Gastrocnemius medialis (tissue), 4 donors: ENCODE measurements at regions not wholly inside any gene's neighbourhood (a gene's known extent, or its start where the extent isn't known, plus 50 kb on each side); places are given as distances from the start of the nearest gene placed in this dataset.

ENCODE experiments used
- POLR2A ChIP-seq, 2 donors: fragments of 450-650 bp; IDR thresholded peaks; one replicate each; pipeline ENCODE4 v1.6.1; 2017; ENCODE audit warnings: antibody characterized with exemption in 2 of 2, mild to moderate bottlenecking in 2 of 2, moderate library complexity in 2 of 2
- TF ChIP-seq, protein P1 (sequence below), 5 experiments: fragments of 450-650 bp in 3 of 5; fragments of 200-600 bp in 2 of 5; sonication (generic) in 2 of 5; IDR thresholded peaks in 4 of 5; conservative IDR thresholded peaks in 1 of 5; 1 replicate in 4 of 5; 2 replicates in 1 of 5; pipeline ENCODE4 v1.5.1; 2016 to 2019; ENCODE audit warnings: antibody characterized with exemption in 5 of 5, mild to moderate bottlenecking in 3 of 5, moderate library complexity in 3 of 5

GRCh38 chr2:44087714-44088092, 81.0 kb upstream of the PPM1B start:
- TF ChIP-seq, protein P1, sequence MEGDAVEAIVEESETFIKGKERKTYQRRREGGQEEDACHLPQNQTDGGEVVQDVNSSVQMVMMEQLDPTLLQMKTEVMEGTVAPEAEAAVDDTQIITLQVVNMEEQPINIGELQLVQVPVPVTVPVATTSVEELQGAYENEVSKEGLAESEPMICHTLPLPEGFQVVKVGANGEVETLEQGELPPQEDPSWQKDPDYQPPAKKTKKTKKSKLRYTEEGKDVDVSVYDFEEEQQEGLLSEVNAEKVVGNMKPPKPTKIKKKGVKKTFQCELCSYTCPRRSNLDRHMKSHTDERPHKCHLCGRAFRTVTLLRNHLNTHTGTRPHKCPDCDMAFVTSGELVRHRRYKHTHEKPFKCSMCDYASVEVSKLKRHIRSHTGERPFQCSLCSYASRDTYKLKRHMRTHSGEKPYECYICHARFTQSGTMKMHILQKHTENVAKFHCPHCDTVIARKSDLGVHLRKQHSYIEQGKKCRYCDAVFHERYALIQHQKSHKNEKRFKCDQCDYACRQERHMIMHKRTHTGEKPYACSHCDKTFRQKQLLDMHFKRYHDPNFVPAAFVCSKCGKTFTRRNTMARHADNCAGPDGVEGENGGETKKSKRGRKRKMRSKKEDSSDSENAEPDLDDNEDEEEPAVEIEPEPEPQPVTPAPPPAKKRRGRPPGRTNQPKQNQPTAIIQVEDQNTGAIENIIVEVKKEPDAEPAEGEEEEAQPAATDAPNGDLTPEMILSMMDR (IDR thresholded peaks at IDR 0.05 in 4 of 5, conservative IDR thresholded peaks at IDR 0.05 in 1 of 5): no peak
- no peak for TF ChIP-seq POLR2A (IDR thresholded peaks at IDR 0.05)
